Hepatocyte (in vitro differentiated cells): ENCODE measurements at regions not wholly inside any gene's neighbourhood (a gene's known extent, or its start where the extent isn't known, plus 50 kb on each side); places are given as distances from the start of the nearest gene placed in this dataset.

ENCODE experiments used
- DNase-seq: peaks from one replicate; pipeline ENCODE4 v3.0.0-alpha.2; 2016; ENCODE audit warnings: low spot score
- H2AFZ ChIP-seq: fragments of 200-600 bp; sonication (generic); 2 replicates; pipeline ENCODE4 v1.6.0; 2016; ENCODE audit warnings: antibody characterized with exemption, mild to moderate bottlenecking
- H3K27ac ChIP-seq: fragments of 200-600 bp; sonication (generic); 2 replicates; pipeline ENCODE4 v1.5.1; 2016; ENCODE audit warnings: mild to moderate bottlenecking
- H3K27me3 ChIP-seq: fragments of 200-600 bp; sonication (generic); 2 replicates; pipeline ENCODE4 v1.6.1; 2016
- H3K36me3 ChIP-seq: fragments of 200-600 bp; sonication (generic); replicated peaks from 2 replicates; pipeline ENCODE4 v1.5.1; 2016; ENCODE audit warnings: low read depth; ENCODE audit not compliant: insufficient read depth
- H3K4me1 ChIP-seq: fragments of 200-600 bp; sonication (generic); 2 replicates; pipeline ENCODE4 v1.5.1; 2016; ENCODE audit warnings: mild to moderate bottlenecking, moderate library complexity; ENCODE audit not compliant: insufficient read depth
- H3K4me2 ChIP-seq: fragments of 200-600 bp; sonication (generic); 2 replicates; pipeline ENCODE4 v1.6.0; 2016
- H3K4me3 ChIP-seq: fragments of 200-600 bp; sonication (generic); 2 replicates; pipeline ENCODE4 v1.5.1; 2016; ENCODE audit warnings: mild to moderate bottlenecking
- H3K79me2 ChIP-seq: fragments of 200-600 bp; sonication (generic); 2 replicates; pipeline ENCODE4 v1.6.0; 2017; ENCODE audit warnings: mild to moderate bottlenecking
- H3K9me2 ChIP-seq: fragments of 200-600 bp; sonication (generic); replicated peaks from 2 replicates; pipeline ENCODE4 v1.6.0; 2017; ENCODE audit warnings: mild to moderate bottlenecking; ENCODE audit not compliant: insufficient read depth
- H3K9me3 ChIP-seq: fragments of 200-600 bp; sonication (generic); 2 replicates; pipeline ENCODE4 v1.5.1; 2016; ENCODE audit warnings: low read depth, mild to moderate bottlenecking
- H4K20me1 ChIP-seq: fragments of 200-600 bp; sonication (generic); 2 replicates; pipeline ENCODE4 v1.6.0; 2016; ENCODE audit warnings: mild to moderate bottlenecking; ENCODE audit not compliant: insufficient read depth, poor library complexity, severe bottlenecking
- CTCF ChIP-seq: fragments of 200-600 bp; sonication (generic); IDR thresholded peaks from 2 replicates; pipeline ENCODE4 v1.5.1; 2016; ENCODE audit warnings: antibody characterized with exemption, mild to moderate bottlenecking; ENCODE audit not compliant: poor library complexity
- EZH2 ChIP-seq: fragments of 200-600 bp; sonication (generic); IDR thresholded peaks from 2 replicates; pipeline ENCODE4 v1.6.1; 2016; ENCODE audit warnings: antibody characterized with exemption, mild to moderate bottlenecking, borderline replicate concordance
- EZH2phosphoT487 ChIP-seq: fragments of 200-600 bp; sonication (generic); IDR thresholded peaks from one replicate; pipeline ENCODE4 v1.6.1; 2018; ENCODE audit warnings: antibody characterized with exemption, mild to moderate bottlenecking, low read depth, moderate library complexity; ENCODE audit not compliant: unreplicated experiment, severe bottlenecking
- WGBS: methylation state at CpG from one replicate; pipeline ENCODE4 v1.1.6; 2016; ENCODE audit warnings: low lambda C conversion rate; ENCODE audit errors: missing lambda C conversion rate; 5-methylcytosine and 5-hydroxymethylcytosine counted together

DNA sequence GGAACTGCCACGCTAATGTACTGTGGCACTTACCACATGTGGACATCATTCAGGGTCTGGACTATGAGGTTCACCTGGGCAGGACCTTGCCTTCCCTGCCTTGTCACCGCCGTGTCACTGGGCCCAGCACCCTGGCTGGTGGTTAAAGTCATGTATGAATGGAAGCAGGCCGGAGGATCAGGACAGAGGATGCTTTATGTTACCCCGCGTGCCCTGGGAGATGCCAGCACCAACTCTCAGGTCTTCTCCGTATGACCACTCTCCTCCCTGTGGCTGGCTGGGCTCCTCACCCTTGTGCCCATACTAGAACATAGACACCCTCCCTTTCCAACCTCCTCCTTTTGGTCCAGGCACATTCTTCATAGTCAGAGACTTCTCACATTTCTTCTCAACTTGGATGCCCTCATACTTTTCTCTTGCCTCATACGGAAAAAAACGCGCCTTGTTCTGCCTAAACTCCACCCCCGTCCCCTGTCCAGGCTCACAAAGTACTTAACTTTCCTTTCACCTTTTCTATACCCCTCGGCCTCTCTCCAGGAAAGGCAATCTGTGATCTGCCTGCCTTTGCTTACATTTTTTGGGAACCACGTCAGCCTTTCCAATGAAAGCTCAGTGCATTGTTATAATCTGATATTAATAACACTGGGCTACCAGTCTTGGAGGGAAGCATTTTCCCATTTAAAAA is 240.0 kb downstream of the TEX36 start:
- H3K4me2 ChIP-seq = no peak overlapping the region
- H2AFZ ChIP-seq = no peak overlapping the region
- H3K27ac ChIP-seq = no peak overlapping the region
- DNase-seq = no peak
- TF ChIP-seq EZH2phosphoT487 (no peak), CTCF (no peak), EZH2 (no peak)
- no peaks in the 10 kb centered on the region for H3K9me2 ChIP-seq
- H3K9me3 ChIP-seq = no peaks in the 10 kb centered on the region
- H3K4me3 ChIP-seq = no peak overlapping the region
- WGBS = 86% methylated on average over 13 of the region's 13 CpGs
- H3K36me3 ChIP-seq = no peaks in the 10 kb centered on the region
- H3K27me3 ChIP-seq = no peaks in the 10 kb centered on the region
- H4K20me1 ChIP-seq = no peaks in the 10 kb centered on the region
- H3K4me1 ChIP-seq = no peaks in the 10 kb centered on the region
- H3K79me2 ChIP-seq = no peaks in the 10 kb centered on the region

DNA sequence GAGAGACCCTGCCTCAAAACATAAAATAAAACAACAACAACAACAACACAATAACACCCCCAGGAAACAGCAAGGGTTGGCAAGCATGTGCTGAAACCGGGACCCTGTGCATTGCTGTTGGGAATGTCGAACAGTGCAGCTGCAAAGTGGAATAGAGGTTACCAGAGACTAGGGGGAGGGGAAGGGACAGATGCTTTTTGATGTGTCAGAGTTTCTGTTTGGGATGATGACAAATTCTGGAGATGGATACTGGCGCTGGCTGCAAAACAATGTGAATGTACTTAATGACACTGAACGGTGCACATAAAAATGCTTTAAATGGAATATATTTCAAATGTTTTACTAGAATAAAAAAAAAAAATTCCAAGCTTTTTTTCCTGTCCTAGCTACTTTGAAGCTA is 241.8 kb downstream of the TEX36 start:
- no peak for DNase-seq

DNA sequence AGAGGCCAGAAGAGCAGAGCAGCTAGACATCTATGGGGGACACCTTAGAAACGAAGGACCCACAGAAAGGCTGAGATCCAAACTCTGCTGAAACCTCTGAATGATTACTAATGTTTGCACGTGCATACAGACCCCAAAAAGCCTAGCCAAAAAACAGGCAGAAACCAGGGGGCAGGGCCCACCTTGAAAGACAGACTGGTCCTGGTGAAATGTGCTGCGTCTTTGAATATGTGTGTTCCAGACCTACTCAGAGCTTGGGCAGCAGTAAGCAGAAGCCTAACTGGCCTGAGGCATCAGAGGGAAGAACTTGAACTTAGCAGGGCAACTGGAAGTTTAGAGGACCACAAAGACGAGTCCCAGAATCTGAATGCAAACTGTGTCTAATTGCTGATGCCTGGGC is 251.8 kb downstream of the TEX36 start:
- no peak overlapping the region for H3K27ac ChIP-seq
- DNase-seq = no peak
- WGBS = 83% methylated on average over 4 of the region's 4 CpGs
- no peak overlapping the region for H2AFZ ChIP-seq
- H3K79me2 ChIP-seq = no peaks in the 10 kb centered on the region
- H3K4me3 ChIP-seq = no peak overlapping the region
- no peaks in the 10 kb centered on the region for H3K9me2 ChIP-seq
- H3K9me3 ChIP-seq = no peaks in the 10 kb centered on the region
- H3K4me2 ChIP-seq = no peak overlapping the region
- no peaks in the 10 kb centered on the region for H3K36me3 ChIP-seq
- TF ChIP-seq CTCF (no peak), EZH2phosphoT487 (no peak), EZH2 (no peak)
- no peaks in the 10 kb centered on the region for H3K27me3 ChIP-seq
- no peaks in the 10 kb centered on the region for H3K4me1 ChIP-seq
- H4K20me1 ChIP-seq = no peaks in the 10 kb centered on the region

More for the DNA sequence above, 241.8 kb downstream of the TEX36 start:
- no peak overlapping the region for H2AFZ ChIP-seq
- no peaks in the 10 kb centered on the region for H3K4me1 ChIP-seq
- WGBS = 70% methylated on average over 4 of the region's 4 CpGs
- no peaks in the 10 kb centered on the region for H3K9me3 ChIP-seq
- no peak overlapping the region for H3K4me3 ChIP-seq
- H3K79me2 ChIP-seq = no peaks in the 10 kb centered on the region
- no peaks in the 10 kb centered on the region for H3K9me2 ChIP-seq
- H3K4me2 ChIP-seq = no peak overlapping the region
- H3K27me3 ChIP-seq = no peaks in the 10 kb centered on the region
- no peaks in the 10 kb centered on the region for H3K36me3 ChIP-seq
- no peak overlapping the region for H3K27ac ChIP-seq
- TF ChIP-seq EZH2 (no peak), EZH2phosphoT487 (no peak), CTCF (no peak)
- no peaks in the 10 kb centered on the region for H4K20me1 ChIP-seq

GRCh38 chr10:125428054-125428453 is 254.9 kb downstream of the TEX36 start:
- no peaks in the 10 kb centered on the region for H4K20me1 ChIP-seq
- no peaks in the 10 kb centered on the region for H3K9me3 ChIP-seq
- 95% methylated on average over 10 of the region's 10 CpGs for WGBS
- no peak for TF ChIP-seq EZH2
- TF ChIP-seq EZH2phosphoT487 = no peak
- TF ChIP-seq CTCF = no peak
- no peak overlapping the region for H3K4me3 ChIP-seq
- H3K27me3 ChIP-seq = no peaks in the 10 kb centered on the region
- no peaks in the 10 kb centered on the region for H3K4me1 ChIP-seq
- H3K9me2 ChIP-seq = no peaks in the 10 kb centered on the region
- H3K79me2 ChIP-seq = no peaks in the 10 kb centered on the region
- no peak overlapping the region for H3K4me2 ChIP-seq
- no peak overlapping the region for H3K27ac ChIP-seq
- no peak for DNase-seq
- H2AFZ ChIP-seq = no peak overlapping the region
- H3K36me3 ChIP-seq = no peaks in the 10 kb centered on the region
